ENCODE measurements at regions not wholly inside any gene's neighbourhood (a gene's known extent, or its start where the extent isn't known, plus 50 kb on each side); places are given as distances from the start of the nearest gene placed in this dataset.

DNA sequence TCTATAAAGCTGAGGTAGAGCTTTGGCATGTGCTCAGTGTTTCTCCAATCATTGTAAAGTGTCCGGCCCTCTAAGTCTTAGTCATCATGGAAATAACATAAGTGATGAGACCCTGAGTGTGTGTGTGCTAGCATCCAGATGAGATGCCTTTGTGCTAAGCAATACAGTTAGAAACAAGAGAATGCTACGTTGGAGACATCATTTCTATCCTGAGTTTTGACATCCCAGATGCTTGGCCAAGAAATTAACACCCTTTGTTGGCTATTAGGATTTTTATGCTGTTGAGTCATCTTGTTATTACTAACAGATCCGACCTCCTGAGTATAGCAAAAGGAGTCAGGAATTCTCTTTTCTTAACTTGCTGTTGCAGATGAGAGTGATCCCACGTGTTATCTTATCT lies 508.0 kb downstream of the GADD45G start:
- TF ChIP-seq, protein P1, sequence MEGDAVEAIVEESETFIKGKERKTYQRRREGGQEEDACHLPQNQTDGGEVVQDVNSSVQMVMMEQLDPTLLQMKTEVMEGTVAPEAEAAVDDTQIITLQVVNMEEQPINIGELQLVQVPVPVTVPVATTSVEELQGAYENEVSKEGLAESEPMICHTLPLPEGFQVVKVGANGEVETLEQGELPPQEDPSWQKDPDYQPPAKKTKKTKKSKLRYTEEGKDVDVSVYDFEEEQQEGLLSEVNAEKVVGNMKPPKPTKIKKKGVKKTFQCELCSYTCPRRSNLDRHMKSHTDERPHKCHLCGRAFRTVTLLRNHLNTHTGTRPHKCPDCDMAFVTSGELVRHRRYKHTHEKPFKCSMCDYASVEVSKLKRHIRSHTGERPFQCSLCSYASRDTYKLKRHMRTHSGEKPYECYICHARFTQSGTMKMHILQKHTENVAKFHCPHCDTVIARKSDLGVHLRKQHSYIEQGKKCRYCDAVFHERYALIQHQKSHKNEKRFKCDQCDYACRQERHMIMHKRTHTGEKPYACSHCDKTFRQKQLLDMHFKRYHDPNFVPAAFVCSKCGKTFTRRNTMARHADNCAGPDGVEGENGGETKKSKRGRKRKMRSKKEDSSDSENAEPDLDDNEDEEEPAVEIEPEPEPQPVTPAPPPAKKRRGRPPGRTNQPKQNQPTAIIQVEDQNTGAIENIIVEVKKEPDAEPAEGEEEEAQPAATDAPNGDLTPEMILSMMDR (IDR thresholded peaks at IDR 0.05), result no peak
- no peak for TF ChIP-seq POLR2A (IDR thresholded peaks at IDR 0.05)
